ENCODE measurements at regions not wholly inside any gene's neighbourhood (a gene's known extent, or its start where the extent isn't known, plus 50 kb on each side); places are given as distances from the start of the nearest gene placed in this dataset.

DNA sequence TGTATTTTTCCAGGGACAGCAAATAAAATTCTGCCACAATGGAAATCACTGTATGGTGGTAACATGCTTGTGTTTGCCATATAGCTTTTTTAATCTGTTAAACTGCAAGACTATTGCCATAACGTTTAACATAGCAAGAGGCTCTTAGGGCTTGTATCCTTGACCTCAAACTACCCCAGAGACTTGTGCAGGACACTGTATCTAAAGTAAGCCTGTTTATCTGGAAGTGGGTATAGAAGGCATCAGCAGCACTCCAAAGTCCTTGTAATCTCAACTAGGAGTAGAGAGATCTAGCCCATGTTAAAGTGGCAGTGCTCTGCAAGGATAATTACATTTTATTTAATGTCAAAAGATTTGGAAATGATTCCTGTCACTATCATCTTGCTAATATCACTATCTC is 1424.1 kb downstream of the CDH11 start:
- H3K4me3 ChIP-seq (ENCODE audit: low read depth, low read length): no peak overlapping the region
- TF ChIP-seq, protein P1, sequence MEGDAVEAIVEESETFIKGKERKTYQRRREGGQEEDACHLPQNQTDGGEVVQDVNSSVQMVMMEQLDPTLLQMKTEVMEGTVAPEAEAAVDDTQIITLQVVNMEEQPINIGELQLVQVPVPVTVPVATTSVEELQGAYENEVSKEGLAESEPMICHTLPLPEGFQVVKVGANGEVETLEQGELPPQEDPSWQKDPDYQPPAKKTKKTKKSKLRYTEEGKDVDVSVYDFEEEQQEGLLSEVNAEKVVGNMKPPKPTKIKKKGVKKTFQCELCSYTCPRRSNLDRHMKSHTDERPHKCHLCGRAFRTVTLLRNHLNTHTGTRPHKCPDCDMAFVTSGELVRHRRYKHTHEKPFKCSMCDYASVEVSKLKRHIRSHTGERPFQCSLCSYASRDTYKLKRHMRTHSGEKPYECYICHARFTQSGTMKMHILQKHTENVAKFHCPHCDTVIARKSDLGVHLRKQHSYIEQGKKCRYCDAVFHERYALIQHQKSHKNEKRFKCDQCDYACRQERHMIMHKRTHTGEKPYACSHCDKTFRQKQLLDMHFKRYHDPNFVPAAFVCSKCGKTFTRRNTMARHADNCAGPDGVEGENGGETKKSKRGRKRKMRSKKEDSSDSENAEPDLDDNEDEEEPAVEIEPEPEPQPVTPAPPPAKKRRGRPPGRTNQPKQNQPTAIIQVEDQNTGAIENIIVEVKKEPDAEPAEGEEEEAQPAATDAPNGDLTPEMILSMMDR (IDR thresholded peaks at IDR 0.05; ENCODE audit: insufficient read depth, low read depth, low read length): no peak
- DNase-seq (ENCODE audit: low read depth): no peak

DNA sequence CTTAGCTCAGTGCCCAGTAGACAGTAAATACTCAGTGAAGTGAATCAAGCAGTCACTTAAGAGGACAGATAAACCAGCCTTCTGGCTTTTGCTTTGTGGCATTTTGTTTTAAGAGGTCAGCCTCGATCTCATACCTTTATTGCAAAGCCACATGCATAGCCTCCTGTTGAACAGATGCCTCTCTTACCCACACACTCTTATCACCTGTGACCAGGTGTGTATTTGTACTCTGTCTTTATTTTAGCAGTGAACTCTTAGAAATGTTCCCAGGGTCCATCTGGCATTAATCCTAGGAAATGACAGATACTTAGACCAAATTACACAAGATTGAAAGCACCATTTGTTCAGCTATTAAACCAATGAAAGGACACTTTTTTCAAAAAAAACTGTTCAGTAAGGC is 1426.5 kb downstream of the CDH11 start:
- no peak overlapping the region for H3K4me3 ChIP-seq (ENCODE audit: low read depth, low read length)
- DNase-seq (ENCODE audit: low read depth): no peak
- TF ChIP-seq, protein P1 (IDR thresholded peaks at IDR 0.05; ENCODE audit: insufficient read depth, low read depth, low read length): no peak

DNA sequence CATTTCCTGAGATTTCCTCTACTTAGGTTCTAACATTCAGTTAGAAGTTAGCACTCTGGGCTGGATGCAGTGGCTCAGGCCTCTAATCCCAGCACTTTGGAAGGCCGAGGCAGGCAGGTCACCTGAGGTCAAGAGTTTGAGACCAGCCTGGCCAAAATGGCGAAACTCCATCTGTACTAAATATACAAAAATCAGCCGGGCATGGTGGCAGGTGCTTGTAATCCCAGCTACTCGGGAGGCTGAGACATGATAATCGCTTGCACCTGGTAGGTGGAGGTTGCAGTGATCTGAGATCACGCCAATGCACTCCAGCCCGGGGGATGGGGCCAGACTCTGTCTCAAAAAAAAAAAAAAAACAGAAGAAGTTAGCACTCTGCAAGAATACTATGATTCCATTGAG is 1430.9 kb downstream of the CDH11 start:
- TF ChIP-seq, protein P1 (IDR thresholded peaks at IDR 0.05; ENCODE audit: insufficient read depth, low read depth, low read length): no peak
- no peak for DNase-seq (ENCODE audit: low read depth)
- no peak overlapping the region for H3K4me3 ChIP-seq (ENCODE audit: low read depth, low read length)

DNA sequence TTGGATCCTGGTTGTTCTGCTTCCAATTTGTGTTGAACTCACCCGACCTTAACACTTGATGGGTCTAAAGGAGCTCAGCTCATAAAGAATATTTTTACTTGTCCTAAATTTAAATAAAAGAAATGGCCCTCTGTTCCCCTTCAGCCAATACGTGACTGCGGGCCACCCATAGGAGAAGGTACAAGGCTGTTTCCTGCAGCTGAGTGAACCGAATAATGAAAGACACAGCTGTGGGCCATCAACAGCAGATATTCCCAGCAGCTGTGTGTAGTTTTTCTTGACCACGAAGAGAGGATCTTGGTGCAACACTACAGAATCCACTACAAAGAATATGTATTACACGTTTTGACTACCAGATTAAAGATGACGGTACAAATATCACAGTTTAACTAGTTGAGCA is 1431.6 kb downstream of the CDH11 start:
- TF ChIP-seq, protein P1 (IDR thresholded peaks at IDR 0.05; ENCODE audit: insufficient read depth, low read depth, low read length): no peak
- DNase-seq (ENCODE audit: low read depth): no peak
- no peak overlapping the region for H3K4me3 ChIP-seq (ENCODE audit: low read depth, low read length)

DNA sequence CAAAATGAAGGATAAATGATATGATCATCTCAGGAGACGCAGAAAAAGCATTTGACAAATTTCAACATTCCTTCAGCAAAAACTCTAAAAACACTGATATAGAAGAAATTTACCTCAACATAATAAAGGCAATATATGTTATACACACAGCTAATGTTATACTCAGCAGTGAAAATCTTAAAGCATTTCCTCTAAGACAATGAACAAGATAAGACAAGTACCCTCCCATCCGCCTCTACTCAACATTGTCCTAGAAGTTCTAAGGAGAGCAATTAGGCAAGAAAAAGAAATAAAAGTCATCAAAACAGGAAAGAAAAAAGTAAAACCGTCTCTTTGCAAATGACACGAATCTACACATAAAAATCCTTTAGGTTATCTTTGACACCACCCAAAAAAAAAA is 1432.8 kb downstream of the CDH11 start:
- TF ChIP-seq, protein P1 (IDR thresholded peaks at IDR 0.05; ENCODE audit: insufficient read depth, low read depth, low read length): no peak
- no peak overlapping the region for H3K4me3 ChIP-seq (ENCODE audit: low read depth, low read length)
- DNase-seq (ENCODE audit: low read depth): no peak

DNA sequence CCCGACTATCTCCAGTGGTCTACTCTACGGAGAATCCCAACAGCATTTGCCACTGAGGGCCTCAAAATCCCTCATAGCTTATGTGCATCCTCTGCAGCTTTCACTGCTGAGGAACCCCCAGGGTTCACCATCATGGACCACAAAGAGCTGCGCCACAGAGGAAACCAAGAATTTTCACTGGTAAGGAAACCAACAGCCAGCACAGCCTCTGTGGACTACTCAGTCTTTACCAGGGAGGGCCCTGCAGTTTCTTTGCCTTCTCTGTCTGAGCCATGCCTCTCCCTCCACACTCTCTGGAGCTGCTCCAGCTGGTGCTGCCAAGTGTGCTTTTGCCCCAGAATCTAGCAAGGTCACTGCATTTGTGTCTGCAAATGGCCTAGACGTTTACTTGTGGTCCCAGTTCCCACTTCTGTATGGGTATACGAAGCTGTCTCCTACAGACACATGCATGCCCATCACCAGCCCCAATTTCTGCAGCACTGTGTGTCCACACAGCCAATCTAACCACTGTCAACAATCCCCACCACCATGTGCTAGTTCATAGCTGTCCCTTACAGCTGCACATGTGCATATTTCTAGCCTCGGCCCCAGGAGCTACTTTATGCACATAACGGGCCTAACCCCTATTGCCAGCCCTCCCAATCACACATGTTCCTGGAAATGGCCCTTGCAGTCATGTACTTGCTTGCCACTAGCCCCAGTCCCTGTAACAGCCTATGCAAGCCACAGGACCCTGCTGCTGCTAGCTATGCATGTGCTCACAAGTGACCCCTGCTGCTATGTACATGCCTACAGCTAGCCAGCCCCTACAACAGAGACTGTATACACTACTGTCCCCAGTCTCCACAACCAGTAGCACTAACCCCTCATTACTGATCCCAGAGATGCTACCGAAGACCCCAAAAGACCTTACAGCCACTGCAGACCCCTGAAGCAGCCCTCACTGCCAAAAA is 1437.4 kb downstream of the CDH11 start:
- H3K4me3 ChIP-seq (ENCODE audit: low read depth, low read length): no peak overlapping the region
- no peak for DNase-seq (ENCODE audit: low read depth)
- TF ChIP-seq, protein P1 (IDR thresholded peaks at IDR 0.05; ENCODE audit: insufficient read depth, low read depth, low read length): no peak

Data from fibroblast of villous mesenchyme (primary cell).